DND-41 (cell line): ENCODE measurements at regions not wholly inside any gene's neighbourhood (a gene's known extent, or its start where the extent isn't known, plus 50 kb on each side); places are given as distances from the start of the nearest gene placed in this dataset.

Source experiments
- ATAC-seq: fragments of 200-7000 bp; cut with Tn5 transposase; 3 replicates; pipeline ENCODE4 v1.9.1; 2021; ENCODE audit warnings: low read depth; ENCODE audit not compliant: insufficient read depth
- DNase-seq: peaks from one replicate; pipeline ENCODE4 v3.0.0-alpha.2; 2020
- H2AFZ ChIP-seq: 2 replicates; pipeline ENCODE4 v1.6.0; 2012; ENCODE audit warnings: low read depth, low read length
- H3K27ac ChIP-seq: 2 replicates; pipeline ENCODE4 v1.5.1; 2012; ENCODE audit warnings: low read length, inconsistent platforms
- H3K27me3 ChIP-seq: fragments of 200-600 bp; sonication (generic); 2 replicates; pipeline ENCODE4 v1.6.0; 2012; ENCODE audit warnings: low read length, mild to moderate bottlenecking, inconsistent platforms; ENCODE audit not compliant: insufficient read depth, poor library complexity
- H3K36me3 ChIP-seq: 2 replicates; pipeline ENCODE4 v1.5.1; 2012; ENCODE audit warnings: low read length, inconsistent platforms; ENCODE audit not compliant: insufficient read depth
- H3K4me1 ChIP-seq: 2 replicates; pipeline ENCODE4 v1.5.1; 2012; ENCODE audit warnings: mild to moderate bottlenecking, low read length; ENCODE audit not compliant: insufficient read depth
- H3K4me2 ChIP-seq: 2 replicates; pipeline ENCODE4 v1.6.0; 2012; ENCODE audit warnings: mild to moderate bottlenecking, moderate library complexity, low read length, inconsistent platforms; ENCODE audit not compliant: insufficient read depth
- H3K4me3 ChIP-seq, 2 experiments: fragments of 200-600 bp in 1 of 2; shearing (Covaris generic) in 1 of 2; 2 replicates each; pipeline ENCODE4 v1.5.1; 2012 to 2016; ENCODE audit warnings: inconsistent platforms in 2 of 2, low read length in 2 of 2, mild to moderate bottlenecking in 2 of 2, low read depth in 1 of 2, moderate library complexity in 1 of 2
- H3K79me2 ChIP-seq: 2 replicates; pipeline ENCODE4 v1.6.0; 2012; ENCODE audit warnings: low read length, inconsistent platforms; ENCODE audit not compliant: insufficient read depth
- H3K9ac ChIP-seq: 2 replicates; pipeline ENCODE4 v1.6.0; 2012; ENCODE audit warnings: low read depth, mild to moderate bottlenecking, inconsistent platforms, low read length, moderate library complexity
- H3K9me3 ChIP-seq: 2 replicates; pipeline ENCODE4 v1.5.1; 2012; ENCODE audit warnings: low read length, moderate library complexity, mild to moderate bottlenecking, inconsistent platforms; ENCODE audit not compliant: insufficient read depth, severe bottlenecking
- H4K20me1 ChIP-seq: 2 replicates; pipeline ENCODE4 v1.6.0; 2012; ENCODE audit warnings: low read length; ENCODE audit not compliant: insufficient read depth
- CTCF ChIP-seq: IDR thresholded peaks from 2 replicates; pipeline ENCODE4 v1.5.1; 2012; ENCODE audit warnings: borderline replicate concordance, low read length, moderate library complexity, mild to moderate bottlenecking; ENCODE audit not compliant: poor library complexity, severe bottlenecking; ENCODE audit errors: extremely low read depth
- EZH2 ChIP-seq: IDR thresholded peaks from 3 replicates; pipeline ENCODE4 v1.6.1; 2012; ENCODE audit warnings: borderline replicate concordance, low read depth, mild to moderate bottlenecking, moderate library complexity, low read length, inconsistent platforms; ENCODE audit not compliant: severe bottlenecking

- Histone ChIP-seq H4K20me1 (no peaks in the 10 kb centered on the region), H3K27me3 (no peaks in the 10 kb centered on the region), H3K4me3 (no peak overlapping the region), H3K79me2 (no peaks in the 10 kb centered on the region), H3K27ac (no peak overlapping the region), H3K9ac (no peak overlapping the region), H3K36me3 (no peaks in the 10 kb centered on the region), H3K4me2 (no peak overlapping the region), H3K9me3 (no peaks in the 10 kb centered on the region), H2AFZ (no peak overlapping the region), H3K4me1 (no peaks in the 10 kb centered on the region)
- ATAC-seq = no peak
- DNase-seq = no peak
- TF ChIP-seq EZH2 (no peak), CTCF (no peak)
These were observed 288.5 kb downstream of the KBTBD8 start for GRCh38 chr3:67286586-67286985.

GRCh38 chr3:67288466-67289106 is 290.5 kb downstream of the KBTBD8 start:
- Histone ChIP-seq H3K4me1 (no peaks in the 10 kb centered on the region), H3K9ac (no peak overlapping the region), H3K79me2 (no peaks in the 10 kb centered on the region), H3K27me3 (no peaks in the 10 kb centered on the region), H3K4me3 (no peak overlapping the region), H3K4me2 (no peak overlapping the region), H3K36me3 (no peaks in the 10 kb centered on the region), H3K27ac (no peak overlapping the region), H2AFZ (no peak overlapping the region), H4K20me1 (no peaks in the 10 kb centered on the region), H3K9me3 (no peaks in the 10 kb centered on the region)
- no peak for ATAC-seq
- TF ChIP-seq EZH2 (no peak), CTCF (no peak)
- DNase-seq = no peak

DNA sequence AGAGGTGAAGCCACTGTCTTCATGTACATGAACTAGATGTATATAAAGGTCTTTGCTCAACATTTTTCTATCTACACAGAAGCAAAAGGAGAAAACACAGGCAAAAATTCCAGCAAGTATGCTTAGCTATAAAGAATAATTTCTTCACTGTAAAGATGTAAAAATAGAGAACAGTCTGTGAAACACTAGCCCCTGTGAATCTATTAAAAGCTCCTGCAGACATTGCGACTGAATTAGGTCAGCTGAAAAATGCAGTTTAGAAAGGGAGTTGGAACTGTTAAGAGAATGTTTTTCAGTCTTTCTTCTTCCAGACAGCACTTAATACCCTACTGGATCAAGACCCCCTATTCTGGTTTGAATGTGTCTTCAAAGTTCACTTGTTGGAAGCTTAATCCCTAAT is 291.5 kb downstream of the KBTBD8 start:
- Histone ChIP-seq H2AFZ (no peak overlapping the region), H3K4me2 (no peak overlapping the region), H3K27ac (no peak overlapping the region), H3K4me1 (no peaks in the 10 kb centered on the region), H3K36me3 (no peaks in the 10 kb centered on the region), H3K9me3 (no peaks in the 10 kb centered on the region), H3K79me2 (no peaks in the 10 kb centered on the region), H4K20me1 (no peaks in the 10 kb centered on the region), H3K27me3 (no peaks in the 10 kb centered on the region), H3K9ac (no peak overlapping the region), H3K4me3 (no peak overlapping the region)
- DNase-seq (no peak), ATAC-seq (no peak)
- TF ChIP-seq EZH2 = no peak
- no peak for TF ChIP-seq CTCF
